GM12892 (cell line): ENCODE measurements at regions not wholly inside any gene's neighbourhood (a gene's known extent, or its start where the extent isn't known, plus 50 kb on each side); places are given as distances from the start of the nearest gene placed in this dataset.

Source experiments
- DNase-seq: peaks from one replicate; pipeline ENCODE4 v3.0.0; 2011; ENCODE audit not compliant: insufficient read length
- FAIRE-seq: peaks from 2 replicates; lab custom pipeline; 2011; peaks lifted over from hg19 to GRCh38; lab: Jason Lieb, UNC
- POLR2A ChIP-seq: IDR thresholded peaks from 2 replicates; pipeline ENCODE4 v1.6.1; 2011; ENCODE audit warnings: low read depth, low read length, control low read depth
- POLR2AphosphoS5 ChIP-seq: IDR thresholded peaks from 2 replicates; pipeline ENCODE4 v1.6.1; 2011; ENCODE audit warnings: low read depth, low read length, control low read depth
- TAF1 ChIP-seq: IDR thresholded peaks from 2 replicates; pipeline ENCODE4 v1.6.1; 2011; ENCODE audit warnings: low read depth, mild to moderate bottlenecking, control low read depth, low read length, borderline replicate concordance

DNA sequence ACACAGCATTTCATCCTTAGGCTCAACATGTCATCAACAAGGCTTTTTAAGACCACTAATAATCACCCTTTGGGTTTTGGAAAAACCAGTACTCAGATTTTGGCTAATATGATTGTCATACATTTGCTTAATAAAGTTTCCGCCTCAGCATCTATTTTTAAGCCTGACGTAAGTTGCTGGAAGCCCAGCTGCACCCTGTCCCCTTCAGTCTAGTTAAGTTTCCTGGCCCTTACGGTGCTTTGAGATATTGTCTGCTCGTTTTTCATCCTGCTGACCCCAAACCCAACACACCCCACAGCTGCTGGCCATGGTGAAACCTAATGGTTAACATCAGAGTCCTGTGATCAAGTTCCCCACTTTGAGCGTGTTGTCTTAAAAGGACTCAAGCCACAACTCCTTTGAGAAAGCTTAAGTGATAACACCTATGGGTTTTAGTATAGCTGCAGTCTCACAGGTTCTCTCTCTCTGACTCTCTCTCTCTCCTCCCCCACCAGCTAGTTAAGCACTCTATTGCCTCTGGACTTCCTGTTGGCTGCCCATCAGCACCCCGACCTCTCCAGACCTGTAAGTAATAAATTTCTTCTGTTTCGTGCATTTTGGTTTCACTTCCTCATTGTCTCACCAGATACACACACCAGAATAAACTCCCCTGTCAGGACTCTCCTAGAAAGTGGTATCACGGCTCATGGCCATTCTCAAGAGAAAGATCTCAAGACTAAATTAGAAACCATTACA is 802.0 kb downstream of the C6orf118 start:
- no peak for DNase-seq
- no peak for FAIRE-seq
- TF ChIP-seq TAF1 (no peak), POLR2A (no peak), POLR2AphosphoS5 (no peak)

DNA sequence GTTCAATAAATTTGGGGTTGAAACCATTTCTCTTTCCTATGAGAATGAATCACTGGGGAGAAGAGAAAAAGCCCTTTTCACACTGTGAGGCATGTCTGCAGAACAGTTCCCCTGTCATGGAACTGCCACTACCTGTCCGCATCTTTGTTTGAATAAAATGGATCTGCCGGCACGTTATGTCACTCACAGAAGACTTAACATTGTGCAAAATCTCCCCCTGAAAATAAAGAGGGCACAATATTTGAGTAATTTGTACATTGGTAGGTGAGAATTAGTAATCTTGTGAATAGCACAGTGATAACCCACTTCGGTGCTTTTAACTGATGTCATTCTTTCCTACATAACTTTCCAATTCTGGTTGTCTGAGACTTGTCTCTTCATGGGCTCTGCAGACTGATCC is 804.0 kb downstream of the C6orf118 start:
- FAIRE-seq (no peak), DNase-seq (no peak)

DNA sequence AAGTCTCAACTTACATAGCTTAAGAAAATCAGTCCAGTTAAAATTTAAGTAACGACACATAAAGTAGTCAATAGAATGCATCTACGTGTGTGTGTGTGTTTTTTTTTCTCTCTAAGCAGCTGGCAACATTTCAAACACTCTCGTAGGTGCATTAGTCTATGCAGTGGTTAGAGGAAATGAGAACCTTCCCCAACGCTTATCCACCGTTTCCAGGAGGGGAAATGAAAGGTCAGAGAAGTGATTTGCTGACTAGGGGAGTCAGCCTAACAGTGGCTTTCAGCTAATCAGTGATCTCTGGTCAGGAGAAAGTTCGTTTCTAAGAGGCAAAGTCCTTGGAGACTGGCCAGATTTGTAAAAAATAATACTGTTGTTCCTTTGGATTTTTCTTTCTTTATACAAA is 806.6 kb downstream of the C6orf118 start:
- no peak for DNase-seq
- no peak for FAIRE-seq
- TF ChIP-seq POLR2A (no peak), POLR2AphosphoS5 (no peak)

More for the DNA sequence above, 804.0 kb downstream of the C6orf118 start:
- TF ChIP-seq POLR2AphosphoS5 = no peak

DNA sequence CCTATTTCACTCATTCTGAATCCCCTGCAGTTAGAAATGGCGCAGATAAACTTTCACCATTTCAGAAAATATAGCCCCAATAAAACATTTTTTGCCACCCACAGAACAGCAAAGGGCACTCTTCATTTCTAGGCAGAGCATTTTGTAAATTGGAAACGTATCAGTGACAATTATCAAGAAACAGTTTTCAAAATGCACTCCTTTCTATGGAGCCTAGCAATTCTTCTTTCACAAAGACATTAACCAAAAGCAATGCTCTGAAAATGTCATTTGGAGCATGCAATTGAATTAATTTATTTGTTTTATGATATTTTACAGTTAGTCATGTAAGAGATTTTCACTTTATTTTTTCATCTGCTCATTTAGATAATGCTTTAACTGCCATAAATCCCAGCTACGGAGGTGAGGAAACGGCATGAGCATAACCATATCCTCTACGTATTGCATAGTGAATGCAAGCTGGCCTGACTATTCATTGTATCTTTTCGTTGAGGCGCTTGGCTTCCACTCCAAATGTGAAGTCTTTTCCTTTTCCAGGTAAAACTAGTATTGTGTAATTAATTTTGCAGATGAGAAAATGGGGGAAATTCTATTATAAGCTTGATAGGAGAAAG is 813.4 kb downstream of the C6orf118 start:
- TF ChIP-seq TAF1 (no peak), POLR2A (no peak), POLR2AphosphoS5 (no peak)
- no peak for DNase-seq

DNA sequence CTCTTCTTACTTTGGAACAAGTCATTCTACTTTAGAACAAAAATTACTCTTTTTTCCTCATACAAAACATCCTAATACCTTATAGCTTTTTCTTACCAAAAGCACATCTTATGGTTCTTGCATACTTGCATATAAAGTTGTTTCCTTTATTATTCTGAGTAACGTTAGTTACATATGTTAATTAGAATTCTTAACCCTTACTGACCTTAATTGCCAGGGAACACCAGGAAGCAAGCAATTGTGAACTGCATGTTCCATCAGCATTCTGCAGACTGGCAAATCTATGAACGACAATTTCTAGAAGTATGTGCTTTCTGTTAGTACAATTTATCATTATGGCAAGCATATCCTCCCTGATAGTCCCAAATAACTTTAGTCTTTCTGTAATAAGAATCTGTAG is 831.0 kb downstream of the C6orf118 start:
- TF ChIP-seq TAF1 (no peak), POLR2A (no peak), POLR2AphosphoS5 (no peak)
- FAIRE-seq = no peak
- DNase-seq = no peak

More for the DNA sequence above, 813.4 kb downstream of the C6orf118 start:
- no peak for FAIRE-seq

- DNase-seq = no peak
- TF ChIP-seq POLR2AphosphoS5 (no peak), TAF1 (no peak), POLR2A (no peak)
- FAIRE-seq = no peak
Measured at GRCh38 chr6:164477790-164478189, 831.6 kb downstream of the C6orf118 start.

DNA sequence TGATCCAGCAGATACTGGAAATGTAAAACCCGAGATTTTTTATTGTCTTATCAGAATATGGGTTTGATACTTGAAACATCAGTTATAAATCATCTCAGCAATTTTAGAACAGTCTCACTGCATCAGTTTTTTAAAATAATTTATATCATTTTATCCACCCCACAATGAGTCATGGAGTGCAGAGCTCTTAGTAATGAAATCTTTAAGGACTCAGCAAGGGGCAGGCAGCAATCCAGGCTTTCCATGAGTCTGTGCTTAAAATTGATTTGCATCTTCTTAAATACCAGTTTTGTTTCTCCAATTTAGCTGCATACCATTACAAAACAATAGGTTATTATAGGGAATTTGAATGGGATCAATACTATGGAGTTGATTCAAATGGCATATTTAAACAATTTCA is 832.3 kb downstream of the C6orf118 start:
- no peak for FAIRE-seq
- no peak for DNase-seq
- TF ChIP-seq TAF1 (no peak), POLR2A (no peak), POLR2AphosphoS5 (no peak)

GRCh38 chr6:164469276-164469949 is 840.0 kb downstream of the C6orf118 start:
- FAIRE-seq = no peak
- no peak for TF ChIP-seq TAF1
- TF ChIP-seq POLR2AphosphoS5 = no peak
- TF ChIP-seq POLR2A = no peak
- no peak for DNase-seq

DNA sequence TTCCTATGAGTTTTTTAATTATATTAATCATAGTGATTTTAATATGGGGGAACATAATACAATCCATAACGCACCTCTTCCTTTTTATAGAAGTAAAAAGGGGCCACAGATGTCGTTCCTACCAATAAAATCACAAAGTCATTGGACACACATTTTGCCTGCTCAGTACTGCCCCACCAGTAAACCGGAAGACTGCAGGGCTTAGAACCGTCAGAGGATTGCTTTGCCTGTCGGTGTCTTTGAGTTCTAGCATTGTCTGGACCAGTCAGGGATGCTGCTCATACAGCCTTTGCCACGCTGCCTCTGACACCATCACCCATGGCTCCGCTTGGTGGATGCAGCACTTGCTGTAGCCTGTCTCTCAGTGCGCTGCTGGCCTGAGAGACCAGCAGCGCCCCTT is 853.6 kb downstream of the C6orf118 start:
- no peak for TF ChIP-seq POLR2A
- no peak for TF ChIP-seq POLR2AphosphoS5
- TF ChIP-seq TAF1 = no peak
- no peak for FAIRE-seq
- no peak for DNase-seq

DNA sequence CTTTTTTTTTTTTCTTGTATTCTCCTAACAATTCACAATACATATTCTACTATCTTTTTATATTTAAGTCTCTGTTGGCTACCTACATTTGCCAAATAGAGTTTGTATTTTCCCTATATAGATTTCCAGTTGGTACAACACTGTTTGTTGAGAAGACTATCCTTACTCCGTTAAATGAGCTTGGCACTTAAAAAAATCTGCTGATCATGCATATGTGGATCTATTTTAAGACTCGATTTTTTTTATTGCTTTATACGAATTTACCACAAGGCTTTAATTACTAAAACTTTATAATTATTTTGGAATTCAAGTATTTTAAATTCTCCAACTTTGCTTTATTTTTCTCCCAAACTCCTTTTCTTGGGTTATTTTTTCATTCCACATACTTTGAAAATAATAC is 855.6 kb downstream of the C6orf118 start:
- DNase-seq (no peak), FAIRE-seq (no peak)
- no peak for TF ChIP-seq POLR2A
- TF ChIP-seq POLR2AphosphoS5 = no peak
- no peak for TF ChIP-seq TAF1

DNA sequence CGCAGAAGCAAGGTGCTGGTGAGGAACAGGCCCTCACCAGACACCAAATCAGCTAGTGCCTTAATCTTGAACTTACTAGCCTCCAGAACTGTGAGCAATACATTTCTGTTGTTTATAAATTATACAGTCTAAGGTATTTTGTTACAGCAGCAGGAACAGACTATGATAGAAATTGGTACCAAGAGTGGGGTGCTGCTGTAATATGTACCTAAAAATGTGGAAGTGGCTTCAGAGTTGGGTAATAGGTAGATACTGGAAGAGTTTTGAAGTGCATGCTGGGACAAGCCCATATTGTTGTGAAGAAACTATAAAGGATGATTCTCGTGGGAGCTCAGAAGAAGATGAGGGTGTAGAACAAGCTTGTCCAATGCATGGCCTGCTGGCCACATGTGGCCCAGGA is 866.8 kb downstream of the C6orf118 start:
- no peak for DNase-seq
- no peak for TF ChIP-seq TAF1
- no peak for TF ChIP-seq POLR2A
- TF ChIP-seq POLR2AphosphoS5 = no peak
- no peak for FAIRE-seq

GRCh38 chr6:164439331-164439730 is 870.1 kb downstream of the C6orf118 start:
- no peak for TF ChIP-seq POLR2AphosphoS5
- TF ChIP-seq TAF1 = no peak
- no peak for TF ChIP-seq POLR2A
- DNase-seq (no peak), FAIRE-seq (no peak)
